Astrocyte of the hippocampus (primary cell): ENCODE measurements at regions not wholly inside any gene's neighbourhood (a gene's known extent, or its start where the extent isn't known, plus 50 kb on each side); places are given as distances from the start of the nearest gene placed in this dataset.

ENCODE experiments used
- DNase-seq: peaks from one replicate; pipeline ENCODE4 v3.0.0; 2011; ENCODE audit warnings: low read depth, low spot score

GRCh38 chr15:87357637-87358313 lies 898.8 kb downstream of the NTRK3 start:
- no peak for DNase-seq

GRCh38 chr15:87355946-87356345 lies 900.6 kb downstream of the NTRK3 start:
- DNase-seq = no peak

GRCh38 chr15:87354661-87355410 lies 901.7 kb downstream of the NTRK3 start:
- peak; percentile 60 for DNase-seq

- DNase-seq = no peak
Measured at GRCh38 chr15:87349181-87349580, 907.4 kb downstream of the NTRK3 start.

GRCh38 chr15:87348746-87349145 lies 907.8 kb downstream of the NTRK3 start:
- no peak for DNase-seq

- no peak for DNase-seq
Measured at GRCh38 chr15:87347806-87348515, 908.6 kb downstream of the NTRK3 start.

GRCh38 chr15:87345961-87346360 lies 910.6 kb downstream of the NTRK3 start:
- DNase-seq = no peak

- DNase-seq = no peak
Measured at GRCh38 chr15:87343966-87344365, 912.6 kb downstream of the NTRK3 start.

GRCh38 chr15:87340370-87340769 lies 916.2 kb downstream of the NTRK3 start:
- DNase-seq = no peak

GRCh38 chr15:87326269-87326668 lies 930.3 kb downstream of the NTRK3 start:
- DNase-seq = peak; percentile 21

- DNase-seq = no peak
Measured at GRCh38 chr15:87322870-87323269, 933.7 kb downstream of the NTRK3 start.

GRCh38 chr15:87322265-87322664 lies 934.3 kb downstream of the NTRK3 start:
- DNase-seq = no peak

- DNase-seq = no peak
Measured at GRCh38 chr15:87317900-87318299, 938.6 kb downstream of the NTRK3 start.

- no peak for DNase-seq
Measured at GRCh38 chr15:87312221-87312620, 944.3 kb downstream of the NTRK3 start.

GRCh38 chr15:87300146-87300545 lies 956.4 kb downstream of the NTRK3 start:
- no peak for DNase-seq

- no peak for DNase-seq
Measured at GRCh38 chr15:87294854-87295253, 961.7 kb downstream of the NTRK3 start.

- DNase-seq = peak; percentile 19
Measured at GRCh38 chr15:87293031-87293430, 963.5 kb downstream of the NTRK3 start.

- peak; percentile 43 for DNase-seq
Measured at GRCh38 chr15:87287156-87287555, 969.4 kb downstream of the NTRK3 start.

- DNase-seq = no peak
Measured at GRCh38 chr15:87269566-87269965, 987.0 kb downstream of the NTRK3 start.

- DNase-seq = no peak
Measured at GRCh38 chr15:87268675-87269074, 987.9 kb downstream of the NTRK3 start.

GRCh38 chr15:87267798-87268197 lies 988.7 kb downstream of the NTRK3 start:
- DNase-seq = peak; percentile 71

- DNase-seq = no peak
Measured at GRCh38 chr15:87263871-87264270, 992.7 kb downstream of the NTRK3 start.

GRCh38 chr15:87263296-87263695 lies 993.2 kb downstream of the NTRK3 start:
- no peak for DNase-seq
